Coronary artery (tissue), 2 donors: ENCODE measurements at regions not wholly inside any gene's neighbourhood (a gene's known extent, or its start where the extent isn't known, plus 50 kb on each side); places are given as distances from the start of the nearest gene placed in this dataset.

Experiments used
- DNase-seq: peaks from one replicate; pipeline ENCODE4 v3.0.0-alpha.2; 2017; ENCODE audit warnings: low spot score
- H3K27ac ChIP-seq, 2 donors: fragments of 200-600 bp; sonication (generic); one replicate each; pipeline ENCODE4 v1.5.1; 2016 to 2019
- H3K4me3 ChIP-seq: fragments of 200-600 bp; sonication (generic); 2 replicates; pipeline ENCODE4 v1.5.1; 2016; ENCODE audit warnings: mild to moderate bottlenecking, moderate library complexity
- TF ChIP-seq, protein P1 (sequence below): fragments of 200-600 bp; sonication (generic); IDR thresholded peaks from one replicate; pipeline ENCODE4 v1.5.1; 2019; ENCODE audit warnings: antibody characterized with exemption

DNA sequence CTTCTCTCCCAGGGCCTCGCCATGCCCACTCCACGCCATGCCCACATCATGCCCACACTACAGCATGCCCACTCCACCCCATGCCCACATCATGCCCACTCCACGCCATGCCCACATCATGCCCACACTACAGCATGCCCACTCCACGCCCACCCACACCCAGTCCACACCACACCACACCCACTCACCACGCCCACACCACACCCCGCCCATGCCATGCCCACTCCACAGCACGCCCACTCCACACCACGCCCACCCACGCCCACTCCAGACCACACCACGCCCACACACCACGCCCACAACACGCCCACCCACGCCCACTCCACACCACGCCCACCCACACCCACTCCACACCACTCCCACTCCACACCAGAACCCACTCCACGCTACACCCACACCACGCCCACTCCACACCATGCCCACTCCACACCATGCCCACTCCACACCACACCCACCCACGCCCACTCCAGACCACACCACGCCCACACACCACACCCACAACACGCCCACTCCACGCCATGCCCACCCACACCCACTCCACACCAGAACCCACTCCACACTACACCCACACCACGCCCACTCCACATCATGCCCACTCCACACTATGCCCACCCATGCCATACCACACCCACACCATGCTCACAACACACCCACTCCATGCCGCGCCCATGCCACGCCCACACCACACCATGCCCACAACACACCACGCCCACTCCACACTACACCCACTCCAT is 88.6 kb downstream of the ERMARD start:
- Histone ChIP-seq H3K27ac (no peak overlapping the region), H3K4me3 (no peak overlapping the region)
- DNase-seq: peak; percentile 62
- TF ChIP-seq, protein P1, sequence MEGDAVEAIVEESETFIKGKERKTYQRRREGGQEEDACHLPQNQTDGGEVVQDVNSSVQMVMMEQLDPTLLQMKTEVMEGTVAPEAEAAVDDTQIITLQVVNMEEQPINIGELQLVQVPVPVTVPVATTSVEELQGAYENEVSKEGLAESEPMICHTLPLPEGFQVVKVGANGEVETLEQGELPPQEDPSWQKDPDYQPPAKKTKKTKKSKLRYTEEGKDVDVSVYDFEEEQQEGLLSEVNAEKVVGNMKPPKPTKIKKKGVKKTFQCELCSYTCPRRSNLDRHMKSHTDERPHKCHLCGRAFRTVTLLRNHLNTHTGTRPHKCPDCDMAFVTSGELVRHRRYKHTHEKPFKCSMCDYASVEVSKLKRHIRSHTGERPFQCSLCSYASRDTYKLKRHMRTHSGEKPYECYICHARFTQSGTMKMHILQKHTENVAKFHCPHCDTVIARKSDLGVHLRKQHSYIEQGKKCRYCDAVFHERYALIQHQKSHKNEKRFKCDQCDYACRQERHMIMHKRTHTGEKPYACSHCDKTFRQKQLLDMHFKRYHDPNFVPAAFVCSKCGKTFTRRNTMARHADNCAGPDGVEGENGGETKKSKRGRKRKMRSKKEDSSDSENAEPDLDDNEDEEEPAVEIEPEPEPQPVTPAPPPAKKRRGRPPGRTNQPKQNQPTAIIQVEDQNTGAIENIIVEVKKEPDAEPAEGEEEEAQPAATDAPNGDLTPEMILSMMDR: no peak

DNA sequence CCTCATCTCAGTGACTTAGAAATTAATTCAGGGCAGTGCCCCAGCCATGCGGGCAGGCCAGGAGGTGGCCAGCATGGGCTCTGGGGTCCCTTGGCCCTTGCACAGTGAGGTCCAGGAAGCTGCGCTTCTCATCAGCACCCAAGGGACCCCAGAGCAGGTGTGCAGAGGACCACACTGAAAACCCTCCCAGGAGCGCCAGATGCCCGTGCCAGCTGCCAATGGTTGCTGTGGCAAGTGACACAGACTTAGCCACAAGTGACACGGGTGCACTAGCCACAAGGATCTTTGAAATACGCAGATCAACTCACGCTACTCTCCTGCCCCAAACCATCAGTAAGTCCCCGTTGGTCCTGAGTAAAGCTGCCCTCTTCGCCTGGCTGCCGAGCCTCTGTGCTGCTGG is 88.1 kb downstream of the ERMARD start:
- TF ChIP-seq, protein P1: no peak
- no peak overlapping the region for H3K4me3 ChIP-seq
- DNase-seq: no peak
- H3K27ac ChIP-seq: no peak overlapping the region

DNA sequence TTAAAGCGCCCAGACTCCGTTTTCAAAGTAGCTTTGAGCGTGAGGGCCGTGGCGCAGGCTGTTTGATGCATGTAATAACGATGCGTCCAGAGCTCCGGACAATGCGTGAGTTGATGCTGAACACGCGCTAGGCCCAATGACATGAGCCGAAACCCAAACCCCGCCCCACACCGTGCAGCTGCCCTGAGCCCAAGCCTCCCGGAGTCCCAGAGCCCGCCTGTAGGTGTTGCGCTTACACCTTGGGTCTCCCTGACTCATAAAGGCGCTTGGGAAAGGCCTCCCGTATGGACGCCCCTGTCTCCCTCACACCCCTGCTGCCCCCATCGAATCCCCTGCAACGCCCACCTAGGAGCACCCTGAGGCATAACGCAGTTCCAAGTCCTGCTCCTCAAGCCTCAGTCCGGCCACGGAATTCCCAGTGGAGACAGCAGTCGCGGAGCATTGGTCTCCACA is 87.6 kb downstream of the ERMARD start:
- TF ChIP-seq, protein P1: no peak
- DNase-seq: peak; percentile 43

DNA sequence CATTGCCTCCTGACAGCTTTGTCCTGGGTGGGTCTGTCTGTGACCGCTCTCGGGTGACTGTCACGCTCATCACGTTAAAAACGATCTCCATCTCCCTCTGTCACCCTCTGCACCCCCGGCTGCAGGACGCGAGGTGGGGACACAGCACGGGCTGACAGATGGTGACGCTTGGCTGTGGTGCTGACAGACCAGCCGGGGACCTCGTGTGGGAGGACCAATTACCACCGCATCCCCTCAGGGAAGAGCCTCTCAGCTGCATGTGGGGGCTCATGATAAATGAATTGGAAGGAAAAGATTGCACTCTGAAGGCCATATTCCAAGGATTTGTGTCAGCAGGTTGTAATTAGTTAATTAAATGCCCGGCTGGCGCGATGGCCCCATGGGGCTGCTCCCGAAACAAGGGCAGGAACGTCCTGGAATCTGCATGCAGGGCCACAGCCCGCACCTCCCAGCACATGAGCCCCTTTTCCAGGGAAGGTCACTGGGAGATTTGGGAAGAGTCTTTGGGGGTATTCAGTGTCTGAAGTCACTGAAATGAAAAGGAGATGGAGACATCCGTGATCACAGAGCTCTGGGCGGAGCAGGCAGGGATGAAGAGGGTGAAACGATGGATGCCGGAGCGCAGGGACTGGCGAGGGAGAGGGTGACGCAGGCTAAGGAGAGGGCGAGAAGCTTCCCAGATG is 87.1 kb downstream of the ERMARD start:
- no peak for DNase-seq
- Histone ChIP-seq H3K27ac (no peak overlapping the region), H3K4me3 (no peak overlapping the region)
- TF ChIP-seq, protein P1: no peak

More for the DNA sequence above, 87.6 kb downstream of the ERMARD start:
- H3K27ac ChIP-seq: no peak overlapping the region
- no peak overlapping the region for H3K4me3 ChIP-seq

DNA sequence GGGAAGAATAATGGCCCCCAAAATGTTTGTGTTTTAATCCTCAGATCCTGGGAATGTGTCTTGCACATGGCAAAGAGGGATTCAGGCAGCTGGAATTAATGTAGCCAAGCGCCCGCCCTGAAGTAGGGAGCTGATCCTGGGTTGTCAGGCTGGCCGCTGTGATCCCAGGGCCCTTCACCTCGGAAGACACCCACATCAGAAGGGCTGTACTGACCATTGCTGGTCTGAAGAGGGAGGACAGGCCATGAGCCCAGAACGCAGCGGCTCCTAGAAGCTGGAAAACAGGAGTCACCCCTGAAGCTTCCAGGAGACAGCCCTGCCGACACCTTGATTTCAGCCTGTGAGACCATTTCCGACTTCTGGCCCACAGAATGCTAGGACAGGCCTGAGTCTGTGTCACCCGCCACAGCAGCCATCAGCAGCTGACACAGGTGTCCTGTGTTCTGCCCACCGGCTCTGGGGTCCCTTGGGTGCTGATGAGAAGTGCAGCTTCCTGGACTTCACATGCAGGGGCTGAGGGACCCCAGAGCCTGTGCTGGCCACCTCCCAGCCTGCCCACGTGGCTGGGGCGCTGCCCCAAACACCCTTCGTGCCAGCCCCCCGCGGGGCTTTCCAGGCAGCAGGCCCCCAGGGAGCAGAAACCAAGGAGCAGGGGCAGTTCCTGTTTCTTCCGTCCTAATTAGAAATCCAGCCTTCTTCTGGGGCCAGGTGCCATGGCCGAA is 86.3 kb downstream of the ERMARD start:
- Histone ChIP-seq H3K4me3 (no peak overlapping the region), H3K27ac (no peak overlapping the region)
- peak; percentile 68 for DNase-seq
- TF ChIP-seq, protein P1: no peak

DNA sequence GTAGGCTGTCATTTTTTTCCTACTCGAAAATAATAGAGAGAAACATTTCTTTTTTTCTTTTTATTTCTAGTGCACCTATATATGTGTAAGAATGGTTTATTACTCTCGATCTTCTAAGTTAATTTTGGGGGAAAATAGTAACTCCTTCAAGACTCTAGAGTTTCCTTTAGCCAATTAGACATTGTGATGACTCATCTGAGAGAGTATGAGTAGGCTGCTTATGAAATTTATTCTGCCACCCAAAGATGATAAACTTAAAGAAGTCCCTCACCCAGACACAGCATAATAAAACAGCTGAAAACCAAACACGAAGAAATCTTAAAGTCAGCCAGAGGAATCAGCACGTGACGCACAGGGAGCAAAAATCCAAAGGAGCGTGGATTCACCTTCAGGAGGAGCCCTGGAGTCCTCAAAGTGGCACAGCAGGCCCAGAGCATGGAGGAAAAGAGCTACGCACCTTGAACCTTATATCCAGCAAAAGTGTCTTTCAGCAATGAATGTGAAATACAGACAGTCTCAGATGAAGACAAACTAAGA is 81.9 kb downstream of the ERMARD start:
- Histone ChIP-seq H3K4me3 (no peak overlapping the region), H3K27ac (no peak overlapping the region)
- DNase-seq: no peak
- TF ChIP-seq, protein P1: no peak
